Fibroblast of mammary gland (primary cell): ENCODE measurements at regions not wholly inside any gene's neighbourhood (a gene's known extent, or its start where the extent isn't known, plus 50 kb on each side); places are given as distances from the start of the nearest gene placed in this dataset.

Experiments used
- DNase-seq: peaks from one replicate; pipeline ENCODE4 v3.0.0-alpha.2; 2010; ENCODE audit warnings: low read depth
- H3K4me3 ChIP-seq: 2 replicates; pipeline ENCODE4 v1.5.1; 2011; ENCODE audit warnings: low read depth, mild to moderate bottlenecking, low read length, moderate library complexity; ENCODE audit not compliant: control insufficient read depth
- TF ChIP-seq, protein P1 (sequence below): conservative IDR thresholded peaks from 2 replicates; pipeline ENCODE4 v1.5.1; 2011; ENCODE audit warnings: low read depth, low read length, inconsistent platforms; ENCODE audit not compliant: control insufficient read depth, insufficient read depth

DNA sequence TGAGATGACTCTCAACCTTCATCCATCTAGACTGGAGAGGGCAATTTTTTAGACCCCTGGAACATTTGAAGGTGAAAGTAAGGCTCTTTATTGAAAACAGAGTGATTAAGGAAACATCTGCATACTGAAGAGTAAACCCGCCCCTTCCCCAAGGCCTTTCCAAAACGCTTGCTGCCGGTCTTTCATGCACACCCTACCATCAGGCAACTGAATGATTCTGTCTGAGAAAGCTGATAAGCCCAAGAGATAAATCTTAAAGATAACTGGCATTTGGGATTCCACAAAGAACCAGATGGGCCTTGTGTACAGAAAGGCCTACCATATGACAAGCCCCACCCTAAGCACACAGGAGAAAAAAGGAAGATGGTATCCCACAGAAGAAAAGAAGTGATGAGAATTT is 54.4 kb upstream of the PIK3R1 start:
- no peak overlapping the region for H3K4me3 ChIP-seq
- no peak for DNase-seq
- TF ChIP-seq, protein P1, sequence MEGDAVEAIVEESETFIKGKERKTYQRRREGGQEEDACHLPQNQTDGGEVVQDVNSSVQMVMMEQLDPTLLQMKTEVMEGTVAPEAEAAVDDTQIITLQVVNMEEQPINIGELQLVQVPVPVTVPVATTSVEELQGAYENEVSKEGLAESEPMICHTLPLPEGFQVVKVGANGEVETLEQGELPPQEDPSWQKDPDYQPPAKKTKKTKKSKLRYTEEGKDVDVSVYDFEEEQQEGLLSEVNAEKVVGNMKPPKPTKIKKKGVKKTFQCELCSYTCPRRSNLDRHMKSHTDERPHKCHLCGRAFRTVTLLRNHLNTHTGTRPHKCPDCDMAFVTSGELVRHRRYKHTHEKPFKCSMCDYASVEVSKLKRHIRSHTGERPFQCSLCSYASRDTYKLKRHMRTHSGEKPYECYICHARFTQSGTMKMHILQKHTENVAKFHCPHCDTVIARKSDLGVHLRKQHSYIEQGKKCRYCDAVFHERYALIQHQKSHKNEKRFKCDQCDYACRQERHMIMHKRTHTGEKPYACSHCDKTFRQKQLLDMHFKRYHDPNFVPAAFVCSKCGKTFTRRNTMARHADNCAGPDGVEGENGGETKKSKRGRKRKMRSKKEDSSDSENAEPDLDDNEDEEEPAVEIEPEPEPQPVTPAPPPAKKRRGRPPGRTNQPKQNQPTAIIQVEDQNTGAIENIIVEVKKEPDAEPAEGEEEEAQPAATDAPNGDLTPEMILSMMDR = no peak

DNA sequence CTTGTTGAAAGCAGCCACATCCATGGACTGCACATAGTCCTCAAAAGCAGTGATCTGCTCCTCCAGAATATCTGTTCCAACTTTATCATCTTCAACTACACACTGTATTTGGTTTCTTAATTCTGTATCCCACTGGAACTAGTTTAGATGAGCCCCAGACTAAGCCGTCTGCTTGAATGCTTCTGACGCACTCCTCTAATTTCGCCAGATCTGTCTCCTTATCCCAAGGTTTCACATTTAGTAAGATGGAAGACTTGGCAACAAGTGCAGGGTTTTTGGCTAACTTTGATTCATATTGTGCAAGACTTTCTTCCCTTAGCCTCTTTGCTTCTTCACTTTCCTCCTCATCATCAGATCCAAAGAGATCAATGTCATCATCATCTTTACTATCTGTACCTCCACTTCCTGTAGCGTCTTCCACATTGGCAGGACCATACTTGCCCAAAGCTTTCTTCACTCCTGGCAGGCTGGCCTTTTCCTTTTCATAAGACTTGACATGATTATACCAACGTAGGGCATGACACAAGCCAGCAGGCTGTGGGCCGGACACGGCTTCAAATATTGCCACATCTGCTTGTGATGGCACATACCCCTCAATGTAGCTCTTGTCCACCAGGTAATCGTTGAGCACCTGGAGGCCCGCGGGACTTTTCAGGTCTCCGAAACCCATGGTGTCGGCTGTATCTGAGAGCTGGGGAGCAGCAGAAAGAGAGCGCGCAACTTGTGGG is 56.2 kb upstream of the PIK3R1 start:
- DNase-seq = peak; percentile 78
- H3K4me3 ChIP-seq = no peak overlapping the region
- TF ChIP-seq, protein P1 = no peak

DNA sequence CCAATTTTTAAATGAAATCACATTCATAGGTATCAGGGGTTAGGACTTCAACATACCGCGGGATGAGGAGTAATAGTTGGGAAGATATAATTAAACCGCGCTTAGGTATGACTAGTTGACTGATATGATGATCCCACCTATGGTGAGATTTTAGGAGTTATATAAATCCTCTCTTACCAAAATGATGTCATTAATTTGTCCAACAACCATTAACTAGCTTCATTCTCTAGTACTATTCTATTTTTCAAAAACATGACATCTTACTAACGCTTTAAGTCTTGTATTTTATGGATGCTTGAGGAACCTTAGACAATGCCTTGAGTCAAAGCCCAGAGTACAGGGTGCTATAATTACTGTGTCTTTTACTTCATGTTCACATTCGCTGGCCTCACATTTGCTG is 59.6 kb upstream of the PIK3R1 start:
- no peak for DNase-seq
- TF ChIP-seq, protein P1 = no peak

DNA sequence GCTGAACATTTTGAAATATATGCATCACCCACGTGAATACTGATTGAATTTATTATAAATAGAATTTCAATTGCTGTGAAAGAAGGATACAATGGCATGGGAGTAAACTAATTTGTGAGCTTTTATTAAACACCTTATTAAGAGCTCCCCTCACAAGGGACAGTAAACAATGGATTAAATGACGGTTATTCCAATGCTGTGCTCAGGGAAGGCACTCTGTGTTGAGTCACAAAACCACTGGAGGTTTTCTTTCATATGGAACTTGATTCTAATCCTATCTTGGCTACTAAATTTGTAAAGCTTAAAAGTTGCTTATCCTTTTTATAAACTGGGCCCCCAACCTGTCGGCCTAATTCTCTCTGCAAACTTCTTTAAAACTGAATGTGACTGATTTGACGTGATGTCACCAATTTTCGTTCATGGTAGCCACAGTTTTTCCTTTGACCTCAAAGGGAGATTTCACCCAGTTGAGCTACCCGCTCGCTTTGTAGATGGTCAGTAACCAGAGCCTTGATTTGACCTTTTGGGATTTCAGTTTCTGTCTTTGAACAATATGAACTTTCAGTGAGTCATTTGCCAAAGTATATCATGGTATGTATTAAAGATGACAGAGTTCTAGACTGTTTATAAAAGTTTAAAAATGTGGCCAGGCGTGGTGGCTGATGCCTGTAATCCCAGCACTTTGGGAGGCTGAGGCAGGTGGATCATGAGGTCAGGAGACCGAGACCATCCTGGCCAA is 61.3 kb upstream of the PIK3R1 start:
- no peak overlapping the region for H3K4me3 ChIP-seq
- TF ChIP-seq, protein P1 = no peak
- DNase-seq = no peak

More for the DNA sequence above, 59.6 kb upstream of the PIK3R1 start:
- no peak overlapping the region for H3K4me3 ChIP-seq

DNA sequence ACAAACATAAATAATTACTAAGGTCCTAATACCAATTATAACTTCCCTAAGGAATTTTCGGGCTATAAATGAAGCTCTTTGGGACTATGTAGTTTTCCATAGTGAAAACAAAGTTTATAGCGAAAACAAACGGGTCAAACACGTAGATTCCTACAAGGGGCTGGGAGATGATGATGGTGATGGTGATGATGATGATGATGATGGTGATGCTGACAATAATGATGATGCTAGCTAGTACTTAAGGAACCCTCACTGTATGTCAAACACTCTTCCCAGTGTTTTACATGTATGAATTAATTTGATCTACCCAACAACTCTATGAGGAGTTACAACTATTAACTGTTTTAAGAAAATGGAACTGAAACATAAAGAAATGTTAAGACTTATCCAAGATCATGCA is 63.7 kb upstream of the PIK3R1 start:
- TF ChIP-seq, protein P1 = no peak
- no peak for DNase-seq
- no peak overlapping the region for H3K4me3 ChIP-seq

DNA sequence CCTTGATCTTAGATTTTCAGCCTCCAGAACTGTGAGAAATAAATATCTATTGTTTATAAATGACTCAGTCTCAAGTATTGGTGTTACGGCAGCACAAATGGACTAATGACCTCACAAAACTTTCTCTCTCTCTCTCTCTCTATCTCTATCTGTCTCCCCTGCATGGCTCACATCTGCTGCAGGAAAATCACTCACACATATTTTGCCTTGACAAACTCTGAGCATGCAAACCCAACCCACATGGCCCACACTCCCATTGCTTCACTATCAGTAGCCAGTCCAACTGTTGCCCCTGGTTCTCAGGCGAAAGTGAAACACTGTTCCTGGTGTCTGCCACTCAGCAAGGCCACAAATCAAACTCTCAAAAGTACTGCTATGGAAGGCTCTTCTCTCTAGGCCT is 66.4 kb upstream of the PIK3R1 start:
- no peak overlapping the region for H3K4me3 ChIP-seq
- TF ChIP-seq, protein P1 = no peak
- DNase-seq = peak; percentile 64

DNA sequence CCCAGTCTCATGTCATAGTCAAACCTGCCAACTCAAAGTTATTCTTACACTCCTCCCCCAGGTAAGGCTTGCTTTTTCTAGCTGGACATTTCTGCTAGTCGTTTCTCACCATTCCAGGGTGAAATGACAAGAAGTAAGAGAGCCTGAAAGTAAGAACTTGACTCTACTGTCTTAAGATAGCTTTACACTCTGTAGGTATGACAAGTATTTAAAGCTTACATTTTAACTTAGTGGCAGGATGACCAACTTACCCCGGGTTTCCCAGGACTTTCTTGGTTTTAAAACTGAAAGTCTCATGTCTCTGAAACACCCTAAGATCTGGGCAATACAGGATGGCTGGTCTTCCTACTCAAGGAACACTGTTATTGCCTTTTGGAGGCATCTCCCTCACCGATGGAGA is 67.5 kb upstream of the PIK3R1 start:
- TF ChIP-seq, protein P1 = no peak
- DNase-seq = no peak
- H3K4me3 ChIP-seq = no peak overlapping the region
